ENCODE measurements at regions not wholly inside any gene's neighbourhood (a gene's known extent, or its start where the extent isn't known, plus 50 kb on each side); places are given as distances from the start of the nearest gene placed in this dataset.

DNA sequence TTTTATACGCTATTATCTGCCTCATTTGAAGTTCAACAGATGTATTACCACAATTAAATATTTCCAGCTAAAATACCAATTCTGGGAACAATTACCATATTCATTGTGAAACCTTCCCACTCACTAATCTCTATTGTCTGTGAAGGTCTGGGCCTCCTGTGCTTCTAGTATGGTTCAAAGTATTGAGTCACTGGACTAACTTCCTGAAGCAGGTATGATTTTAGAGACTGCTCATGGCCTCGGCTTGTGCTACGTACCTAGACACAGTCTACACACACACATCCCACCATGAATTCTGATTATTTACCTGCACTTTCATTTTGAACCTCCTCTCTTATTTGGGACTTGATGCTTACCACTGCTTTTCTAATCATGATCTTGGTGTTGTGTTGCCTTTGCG is 180.7 kb upstream of the EPHA4 start:
- TF ChIP-seq POLR2A (IDR thresholded peaks at IDR 0.05) (no peak), POLR2AphosphoS5 (IDR thresholded peaks at IDR 0.05) (no peak)
- TF ChIP-seq, protein P1, sequence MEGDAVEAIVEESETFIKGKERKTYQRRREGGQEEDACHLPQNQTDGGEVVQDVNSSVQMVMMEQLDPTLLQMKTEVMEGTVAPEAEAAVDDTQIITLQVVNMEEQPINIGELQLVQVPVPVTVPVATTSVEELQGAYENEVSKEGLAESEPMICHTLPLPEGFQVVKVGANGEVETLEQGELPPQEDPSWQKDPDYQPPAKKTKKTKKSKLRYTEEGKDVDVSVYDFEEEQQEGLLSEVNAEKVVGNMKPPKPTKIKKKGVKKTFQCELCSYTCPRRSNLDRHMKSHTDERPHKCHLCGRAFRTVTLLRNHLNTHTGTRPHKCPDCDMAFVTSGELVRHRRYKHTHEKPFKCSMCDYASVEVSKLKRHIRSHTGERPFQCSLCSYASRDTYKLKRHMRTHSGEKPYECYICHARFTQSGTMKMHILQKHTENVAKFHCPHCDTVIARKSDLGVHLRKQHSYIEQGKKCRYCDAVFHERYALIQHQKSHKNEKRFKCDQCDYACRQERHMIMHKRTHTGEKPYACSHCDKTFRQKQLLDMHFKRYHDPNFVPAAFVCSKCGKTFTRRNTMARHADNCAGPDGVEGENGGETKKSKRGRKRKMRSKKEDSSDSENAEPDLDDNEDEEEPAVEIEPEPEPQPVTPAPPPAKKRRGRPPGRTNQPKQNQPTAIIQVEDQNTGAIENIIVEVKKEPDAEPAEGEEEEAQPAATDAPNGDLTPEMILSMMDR (IDR thresholded peaks at IDR 0.05 in 8 of 11, conservative IDR thresholded peaks at IDR 0.05 in 3 of 11) = no peak
